HG03159 (cell line): ENCODE measurements at regions not wholly inside any gene's neighbourhood (a gene's known extent, or its start where the extent isn't known, plus 50 kb on each side); places are given as distances from the start of the nearest gene placed in this dataset.

Source experiments
- ATAC-seq: cut with Tn5 transposase; IDR thresholded peaks from one replicate; pipeline ENCODE4 v1.9.1; 2021; ENCODE audit warnings: mild to moderate bottlenecking, moderate library complexity; ENCODE audit not compliant: unreplicated experiment

GRCh38 chr5:167001246-167001645 is 1290.2 kb upstream of the WWC1 start:
- ATAC-seq: no peak

GRCh38 chr5:167008705-167009104 is 1282.7 kb upstream of the WWC1 start:
- ATAC-seq: no peak

GRCh38 chr5:167011196-167011595 is 1280.2 kb upstream of the WWC1 start:
- ATAC-seq: no peak

GRCh38 chr5:167012123-167013034 is 1279.1 kb upstream of the WWC1 start:
- no peak for ATAC-seq

GRCh38 chr5:167014401-167015056 is 1276.9 kb upstream of the WWC1 start:
- no peak for ATAC-seq

GRCh38 chr5:167020418-167020817 is 1271.0 kb upstream of the WWC1 start:
- ATAC-seq: no peak

GRCh38 chr5:167029488-167029887 is 1262.0 kb upstream of the WWC1 start:
- no peak for ATAC-seq

- ATAC-seq: no peak
Observed at GRCh38 chr5:167030500-167031120, 1260.8 kb upstream of the WWC1 start.

GRCh38 chr5:167036585-167036984 is 1254.9 kb upstream of the WWC1 start:
- ATAC-seq: no peak

GRCh38 chr5:167049043-167049663 is 1242.3 kb upstream of the WWC1 start:
- ATAC-seq: peak; percentile 70

- no peak for ATAC-seq
Observed at GRCh38 chr5:167049771-167050567, 1241.5 kb upstream of the WWC1 start.

GRCh38 chr5:167050568-167051401 is 1240.7 kb upstream of the WWC1 start:
- no peak for ATAC-seq

GRCh38 chr5:167051402-167051768 is 1240.1 kb upstream of the WWC1 start:
- ATAC-seq: no peak

- no peak for ATAC-seq
Observed at GRCh38 chr5:167052791-167053190, 1238.7 kb upstream of the WWC1 start.

GRCh38 chr5:167057665-167058064 is 1233.8 kb upstream of the WWC1 start:
- ATAC-seq: no peak

- ATAC-seq: no peak
Observed at GRCh38 chr5:167061695-167062094, 1229.8 kb upstream of the WWC1 start.

GRCh38 chr5:167063116-167063515 is 1228.3 kb upstream of the WWC1 start:
- ATAC-seq: no peak

- no peak for ATAC-seq
Observed at GRCh38 chr5:167063788-167064187, 1227.7 kb upstream of the WWC1 start.

- no peak for ATAC-seq
Observed at GRCh38 chr5:167064198-167064776, 1227.2 kb upstream of the WWC1 start.
